ENCODE measurements at regions not wholly inside any gene's neighbourhood (a gene's known extent, or its start where the extent isn't known, plus 50 kb on each side); places are given as distances from the start of the nearest gene placed in this dataset.

DNA sequence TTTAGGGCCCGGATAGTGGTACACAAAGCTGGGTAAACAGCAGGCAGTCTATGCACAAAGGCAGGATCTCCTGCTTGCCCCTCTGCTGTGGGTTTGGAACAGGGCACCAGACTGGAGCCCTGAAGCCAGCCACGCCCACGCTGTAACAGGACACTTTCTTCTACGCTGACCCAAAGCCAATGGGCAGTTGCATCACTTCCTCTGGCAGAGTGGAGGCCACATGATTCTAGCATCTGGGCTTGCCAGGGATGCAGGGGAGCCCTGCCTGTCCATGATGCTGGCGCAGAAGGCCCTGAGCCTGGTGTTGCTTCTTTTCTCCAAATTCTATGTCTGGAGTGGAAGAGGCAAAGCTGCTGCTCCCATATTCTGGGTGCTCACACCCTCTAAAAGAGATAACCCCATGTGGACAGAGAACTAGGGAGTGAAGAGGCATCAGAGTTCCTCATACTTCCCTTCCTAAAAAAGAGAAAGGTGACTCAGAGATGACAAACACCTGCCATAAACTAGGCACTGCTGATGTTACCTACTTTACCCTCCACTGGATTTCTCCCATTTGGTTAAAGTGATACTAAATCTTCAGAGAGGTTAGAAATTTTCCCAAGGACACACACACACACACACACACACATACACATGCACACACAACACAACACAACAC, 260.3 kb upstream of the KLF4 start:
- 50 to 56% (median 52%) methylated on average over 5 of the region's 5 CpGs for WGBS, 3 donors
- Histone ChIP-seq H3K27ac (peak overlapping the region; percentile 14 to 88), H3K9me3 (no peaks in the 10 kb centered on the region), H3K4me3 (no peak overlapping the region), H3K36me3 (no peaks in the 10 kb centered on the region), H3K27me3 (no peaks in the 10 kb centered on the region), H3K4me1 (ENCODE audit: insufficient read depth) (peaks cover 13% of the 10 kb centered on the region)
- DNase-seq: peak; percentile 83 to 94 (median 89)
- intact Hi-C loops (cut with DNase I): loop anchor here in 2 of 4 donors (5.0 to 10.0 kb wide), 3 partner anchors 113 to 855 kb away; partner anchors contain the start of gene KLF4 (in 1 of the 2)
- TF ChIP-seq POLR2A (IDR thresholded peaks at IDR 0.05) (peak; percentile 16), EP300 (IDR thresholded peaks at IDR 0.05) (no peak)

DNA sequence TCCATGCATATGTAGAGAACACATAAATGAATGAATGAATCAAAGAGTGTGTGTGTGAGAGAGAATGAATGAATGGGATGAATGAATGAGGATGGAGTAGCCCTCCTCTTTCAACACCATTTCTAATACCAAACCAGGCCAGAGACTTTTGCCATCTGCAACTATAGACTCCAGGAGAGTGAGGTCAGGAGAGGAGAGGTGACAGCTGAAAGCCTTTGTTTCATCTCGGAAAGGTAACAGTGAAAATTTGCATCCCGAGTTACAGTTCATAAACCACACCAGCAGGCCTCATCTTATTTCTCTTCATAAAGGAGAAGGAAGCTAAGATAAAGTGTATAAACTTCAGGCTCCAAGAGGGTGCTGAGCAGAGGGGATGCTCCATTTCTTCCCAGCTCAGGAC, 255.3 kb upstream of the KLF4 start:
- intact Hi-C loops (cut with DNase I): loop anchor here in 1 of 4 donors (10.0 kb wide), 1 partner anchor 850 kb away; no protein-coding TSS in a partner anchor
- Histone ChIP-seq H3K4me3 (no peak overlapping the region), H3K27ac (no peak overlapping the region), H3K27me3 (no peaks in the 10 kb centered on the region), H3K36me3 (no peaks in the 10 kb centered on the region), H3K4me1 (ENCODE audit: insufficient read depth) (peaks cover 14% of the 10 kb centered on the region), H3K9me3 (no peaks in the 10 kb centered on the region)
- no peak for DNase-seq
- TF ChIP-seq EP300 (IDR thresholded peaks at IDR 0.05): no peak
- no peak for TF ChIP-seq POLR2A (IDR thresholded peaks at IDR 0.05)
- TF ChIP-seq, protein P1, sequence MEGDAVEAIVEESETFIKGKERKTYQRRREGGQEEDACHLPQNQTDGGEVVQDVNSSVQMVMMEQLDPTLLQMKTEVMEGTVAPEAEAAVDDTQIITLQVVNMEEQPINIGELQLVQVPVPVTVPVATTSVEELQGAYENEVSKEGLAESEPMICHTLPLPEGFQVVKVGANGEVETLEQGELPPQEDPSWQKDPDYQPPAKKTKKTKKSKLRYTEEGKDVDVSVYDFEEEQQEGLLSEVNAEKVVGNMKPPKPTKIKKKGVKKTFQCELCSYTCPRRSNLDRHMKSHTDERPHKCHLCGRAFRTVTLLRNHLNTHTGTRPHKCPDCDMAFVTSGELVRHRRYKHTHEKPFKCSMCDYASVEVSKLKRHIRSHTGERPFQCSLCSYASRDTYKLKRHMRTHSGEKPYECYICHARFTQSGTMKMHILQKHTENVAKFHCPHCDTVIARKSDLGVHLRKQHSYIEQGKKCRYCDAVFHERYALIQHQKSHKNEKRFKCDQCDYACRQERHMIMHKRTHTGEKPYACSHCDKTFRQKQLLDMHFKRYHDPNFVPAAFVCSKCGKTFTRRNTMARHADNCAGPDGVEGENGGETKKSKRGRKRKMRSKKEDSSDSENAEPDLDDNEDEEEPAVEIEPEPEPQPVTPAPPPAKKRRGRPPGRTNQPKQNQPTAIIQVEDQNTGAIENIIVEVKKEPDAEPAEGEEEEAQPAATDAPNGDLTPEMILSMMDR (IDR thresholded peaks at IDR 0.05): no peak
- WGBS, 3 donors: 92% methylated on average over 2 of the region's 2 CpGs

DNA sequence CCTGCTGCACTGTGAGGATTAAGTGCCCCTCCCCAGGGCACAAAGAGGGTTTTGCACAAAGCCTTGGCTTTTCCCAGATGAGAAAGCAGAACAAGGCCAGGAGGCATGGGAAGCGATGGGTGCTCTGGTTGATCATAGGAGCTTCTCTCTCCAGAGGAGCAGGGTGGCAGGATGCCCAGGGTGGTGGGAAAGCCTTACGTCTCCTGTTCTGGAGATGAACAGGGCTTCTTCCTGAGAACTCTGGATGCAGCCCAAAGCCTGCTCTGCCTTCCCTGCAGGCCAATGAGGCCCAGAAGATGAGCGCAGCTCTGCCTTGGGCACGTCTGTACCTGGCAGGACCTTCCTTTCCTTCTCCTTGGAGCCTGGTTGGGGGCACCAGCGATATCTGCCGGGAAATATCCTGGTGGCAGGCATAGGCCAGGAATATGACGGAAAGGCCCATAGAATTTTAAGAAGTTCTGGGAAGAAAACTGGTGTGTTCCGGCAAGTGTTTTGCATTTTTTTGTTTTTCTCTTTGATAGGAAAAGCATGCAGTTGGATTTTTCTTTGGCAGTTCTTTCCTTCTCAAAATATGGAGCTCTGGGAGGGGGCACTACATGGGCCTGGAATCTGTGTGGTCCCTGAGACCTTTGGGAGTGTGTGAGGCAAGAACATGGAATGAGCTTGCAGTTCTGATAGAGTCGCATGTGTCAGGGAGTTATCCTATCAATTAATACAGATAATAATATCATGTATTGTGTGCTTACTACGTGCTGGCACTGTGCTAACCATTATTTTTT, 253.2 kb upstream of the KLF4 start:
- 20 to 29% (median 27%) methylated on average over 10 of the region's 10 CpGs for WGBS, 3 donors
- DNase-seq: peak; percentile 36 to 73 (median 59)
- Histone ChIP-seq H3K27me3 (no peaks in the 10 kb centered on the region), H3K9me3 (no peaks in the 10 kb centered on the region), H3K4me1 (ENCODE audit: insufficient read depth) (peaks cover 24% of the 10 kb centered on the region), H3K4me3 (no peak overlapping the region), H3K27ac (peak overlapping the region; percentile 17 to 82), H3K36me3 (no peaks in the 10 kb centered on the region)
- intact Hi-C loops (cut with DNase I): loop anchor here in 1 of 4 donors (10.0 kb wide), 1 partner anchor 848 kb away; no protein-coding TSS in a partner anchor
- TF ChIP-seq EP300 (IDR thresholded peaks at IDR 0.05) (no peak), POLR2A (IDR thresholded peaks at IDR 0.05) (no peak)
- TF ChIP-seq, protein P1 (IDR thresholded peaks at IDR 0.05): no peak

DNA sequence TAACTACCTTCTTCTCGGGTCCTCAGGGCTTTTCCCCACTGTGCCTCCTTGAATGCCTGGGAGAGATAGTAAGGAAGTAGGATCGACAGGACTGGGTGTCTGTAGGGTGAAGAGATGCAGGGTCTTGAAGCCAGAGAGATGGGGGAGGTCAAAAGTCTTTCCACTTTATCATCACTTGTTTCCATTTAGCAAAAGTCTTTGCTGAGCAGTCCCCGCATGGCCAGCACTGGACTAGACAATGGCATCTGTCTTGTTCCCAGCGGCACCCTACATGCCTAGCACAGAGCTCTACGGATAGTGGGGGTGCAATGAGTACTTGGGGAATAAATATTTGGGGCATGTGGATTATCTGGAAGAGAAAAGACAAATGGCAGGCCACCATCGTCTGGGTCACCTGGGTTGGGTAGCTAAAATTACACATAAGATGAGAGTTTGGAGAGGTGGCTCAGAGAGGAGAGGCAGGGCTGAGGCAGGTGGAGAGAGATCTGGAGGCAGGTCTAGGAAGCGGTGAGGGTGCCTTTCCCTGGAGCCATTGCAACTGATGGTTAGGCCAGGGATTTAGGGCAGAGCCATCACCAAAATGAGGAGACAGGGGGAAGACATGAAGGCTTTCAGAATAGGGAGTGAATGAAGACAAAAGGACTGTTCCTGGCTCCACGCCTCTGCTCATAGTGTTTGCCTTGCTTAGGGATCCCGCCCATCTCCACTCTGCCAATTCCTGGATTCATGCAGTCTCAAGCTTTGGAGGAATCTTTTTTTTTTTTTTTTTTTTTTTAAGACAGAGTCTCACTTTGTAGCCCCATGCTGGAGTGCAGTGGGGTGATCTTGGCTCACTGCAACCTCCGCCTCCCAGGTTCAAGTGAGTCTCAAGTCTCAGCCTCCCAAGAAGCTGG, 250.8 kb upstream of the KLF4 start:
- peaks cover 36% of the 10 kb centered on the region for H3K4me1 ChIP-seq (ENCODE audit: insufficient read depth)
- TF ChIP-seq POLR2A (IDR thresholded peaks at IDR 0.05): no peak
- TF ChIP-seq EP300 (IDR thresholded peaks at IDR 0.05): no peak
- TF ChIP-seq, protein P1 (IDR thresholded peaks at IDR 0.05): no peak
- H3K36me3 ChIP-seq: no peaks in the 10 kb centered on the region
- no peaks in the 10 kb centered on the region for H3K27me3 ChIP-seq
- WGBS, 3 donors: 51 to 68% (median 66%) methylated on average over 10 of the region's 10 CpGs
- DNase-seq: peak; percentile 60 to 80 (median 76)
- intact Hi-C loops (cut with DNase I): loop anchor here in 1 of 4 donors (10.0 kb wide), 1 partner anchor 846 kb away; no protein-coding TSS in a partner anchor
- peak overlapping the region; percentile 64 to 82 for H3K27ac ChIP-seq
- no peak overlapping the region for H3K4me3 ChIP-seq
- H3K9me3 ChIP-seq: no peaks in the 10 kb centered on the region
